ENCODE measurements at regions not wholly inside any gene's neighbourhood (a gene's known extent, or its start where the extent isn't known, plus 50 kb on each side); places are given as distances from the start of the nearest gene placed in this dataset.

- no peak for DNase-seq (ENCODE audit: low read depth in 1 of 2, low spot score in 1 of 2)
Measured at GRCh38 chr13:33512880-33513554, 227.5 kb upstream of the STARD13 start.

- DNase-seq (ENCODE audit: low read depth in 1 of 2, low spot score in 1 of 2) = no peak
Measured at GRCh38 chr13:33514362-33514761, 228.8 kb upstream of the STARD13 start.

GRCh38 chr13:33515146-33515545 lies 229.6 kb upstream of the STARD13 start:
- DNase-seq (ENCODE audit: low read depth in 1 of 2, low spot score in 1 of 2) = no peak

GRCh38 chr13:33518452-33518851 lies 232.9 kb upstream of the STARD13 start:
- DNase-seq (ENCODE audit: low read depth in 1 of 2, low spot score in 1 of 2) = no peak

DNA sequence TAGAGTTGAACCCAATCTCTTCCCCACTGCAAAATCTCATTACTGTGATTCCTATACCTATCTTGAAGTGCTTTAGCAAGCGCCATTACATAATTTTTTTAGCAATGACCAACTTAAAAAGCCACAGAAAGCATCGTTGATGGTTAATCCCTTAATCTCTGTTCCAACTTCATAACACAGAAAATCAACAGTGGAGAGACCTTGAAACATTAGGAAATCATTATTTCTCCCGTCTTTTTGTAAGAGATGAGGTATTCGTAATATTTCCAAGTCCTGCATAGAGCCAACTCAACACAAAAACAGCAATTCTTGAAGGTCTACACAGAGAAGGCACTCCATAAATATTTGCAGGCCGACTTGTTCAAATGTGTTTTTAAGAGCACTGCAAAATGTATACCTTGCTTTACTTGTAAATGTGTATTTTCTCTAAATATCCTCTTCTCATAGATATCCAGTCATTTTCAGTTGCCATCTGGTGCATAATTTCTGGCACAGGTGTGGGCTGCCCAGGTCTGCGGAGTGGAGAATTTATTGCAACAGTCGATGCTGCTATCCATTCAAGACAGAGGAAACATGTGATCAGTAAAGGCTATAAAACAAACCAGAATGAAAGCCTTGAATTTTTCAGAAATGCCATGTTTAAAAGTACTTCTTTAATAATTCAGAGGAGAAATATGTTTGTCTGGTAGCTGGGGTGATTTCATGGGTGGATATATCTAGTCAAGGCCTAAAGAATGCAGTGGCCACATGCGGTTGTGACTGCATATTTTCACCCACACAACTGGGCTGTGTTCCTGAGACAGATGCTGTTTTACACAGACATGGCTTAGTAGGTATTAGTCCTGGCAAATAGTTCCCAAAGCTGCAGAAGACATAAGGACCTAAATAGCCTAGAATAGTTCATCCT lies 234.3 kb upstream of the STARD13 start:
- no peak for DNase-seq (ENCODE audit: low read depth in 1 of 2, low spot score in 1 of 2)

- DNase-seq (ENCODE audit: low read depth in 1 of 2, low spot score in 1 of 2) = no peak
Measured at GRCh38 chr13:33520468-33520839, 234.9 kb upstream of the STARD13 start.

DNA sequence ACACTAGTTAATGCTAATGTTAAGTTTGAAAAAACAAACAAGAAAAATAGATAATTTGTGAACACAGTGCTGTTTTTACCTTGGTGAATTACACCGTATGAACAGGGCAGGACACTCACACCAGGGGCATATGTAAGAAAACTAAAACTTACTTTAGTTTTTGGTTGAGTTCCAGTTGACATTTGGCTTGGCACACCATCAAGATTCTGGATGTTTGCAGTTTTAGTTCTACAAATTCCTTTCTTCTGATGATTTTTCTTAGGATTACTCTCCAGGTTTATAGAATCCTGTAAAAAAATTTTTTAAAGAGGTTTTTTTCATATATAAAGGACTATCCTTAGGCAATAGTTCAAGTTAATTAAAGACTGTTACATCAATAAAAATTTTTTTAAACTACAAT lies 238.5 kb upstream of the STARD13 start:
- no peak for DNase-seq (ENCODE audit: low read depth in 1 of 2, low spot score in 1 of 2)

- no peak for DNase-seq (ENCODE audit: low read depth in 1 of 2, low spot score in 1 of 2)
Measured at GRCh38 chr13:33525763-33526162, 240.2 kb upstream of the STARD13 start.

GRCh38 chr13:33526718-33527117 lies 241.2 kb upstream of the STARD13 start:
- DNase-seq (ENCODE audit: low read depth in 1 of 2, low spot score in 1 of 2) = no peak

GRCh38 chr13:33528896-33529295 lies 243.3 kb upstream of the STARD13 start:
- DNase-seq (ENCODE audit: low read depth in 1 of 2, low spot score in 1 of 2) = no peak

DNA sequence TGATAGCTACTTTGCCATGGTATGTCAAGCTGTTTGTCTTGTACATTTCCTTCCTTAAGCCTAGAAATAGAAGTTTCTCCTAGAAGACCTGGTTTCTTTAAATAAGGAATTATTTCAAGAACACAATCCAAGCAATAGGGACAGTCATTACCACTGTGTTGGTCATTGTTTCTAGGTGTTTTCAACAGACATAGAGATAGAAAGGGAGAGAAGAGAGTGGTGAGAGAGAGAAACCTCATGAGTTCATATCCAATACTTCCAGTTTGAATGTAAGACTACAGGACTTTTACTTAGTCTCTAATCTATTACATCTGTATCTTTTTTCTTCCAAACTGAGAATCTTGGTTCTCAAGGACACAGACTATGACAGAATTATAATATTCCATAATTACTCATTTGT lies 245.9 kb upstream of the STARD13 start:
- no peak for DNase-seq (ENCODE audit: low read depth in 1 of 2, low spot score in 1 of 2)

DNA sequence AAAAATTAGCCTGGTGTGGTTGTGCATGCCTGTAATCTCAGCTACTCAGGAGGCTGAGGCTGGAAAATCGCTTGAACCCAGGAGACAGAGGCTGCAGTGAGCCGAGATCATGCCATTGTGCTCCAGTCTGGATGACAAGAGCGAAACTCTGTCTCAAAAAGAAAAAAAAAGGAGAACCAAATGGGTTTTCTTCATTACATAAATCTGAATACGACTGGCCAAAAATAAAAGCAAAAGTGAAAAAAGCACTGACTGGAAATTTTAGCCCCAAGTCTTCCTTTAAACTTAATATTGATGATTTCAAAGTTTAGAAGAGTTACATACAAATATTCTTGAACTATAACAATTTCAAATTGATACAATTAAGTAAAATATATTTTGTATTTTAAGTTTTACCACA lies 249.5 kb upstream of the STARD13 start:
- DNase-seq (ENCODE audit: low read depth in 1 of 2, low spot score in 1 of 2) = no peak

DNA sequence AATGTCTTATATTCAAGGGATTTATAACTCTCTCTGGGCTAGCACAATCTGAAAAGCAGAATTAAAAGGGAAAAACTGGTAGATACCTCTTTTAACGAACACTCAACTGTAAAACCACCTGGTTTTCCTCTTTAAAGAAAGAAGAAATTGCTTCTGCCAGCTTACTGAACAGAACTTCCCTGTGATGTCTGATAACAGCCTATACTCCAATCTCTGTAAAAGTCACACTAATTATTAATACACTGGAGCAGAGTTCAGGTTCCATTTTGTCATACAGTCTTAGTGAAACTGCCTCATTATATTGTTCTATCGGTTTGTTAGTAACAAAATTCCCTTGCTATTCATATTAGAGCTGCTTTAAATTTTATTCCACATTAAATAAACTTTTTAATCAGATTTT lies 251.0 kb upstream of the STARD13 start:
- DNase-seq (ENCODE audit: low read depth in 1 of 2, low spot score in 1 of 2) = no peak

DNA sequence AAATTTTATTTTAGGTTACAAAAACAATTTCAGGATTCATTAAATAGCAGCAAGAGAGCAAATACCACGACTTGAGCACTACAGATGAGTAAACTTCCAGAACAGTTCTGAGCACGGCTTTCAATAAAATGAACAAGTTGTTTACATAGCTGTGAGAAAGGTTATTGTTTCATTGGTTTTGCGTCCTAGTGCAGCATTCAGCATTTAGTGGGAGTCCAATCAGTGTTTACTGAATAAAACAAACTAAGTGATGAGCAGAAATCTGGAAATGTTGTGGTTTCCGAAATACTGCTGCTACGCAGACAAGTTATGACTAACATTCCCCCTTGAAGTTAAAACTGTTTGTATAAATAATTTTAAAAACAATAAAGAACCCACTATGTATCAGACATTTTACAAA lies 251.5 kb upstream of the STARD13 start:
- no peak for DNase-seq (ENCODE audit: low read depth in 1 of 2, low spot score in 1 of 2)

- DNase-seq (ENCODE audit: low read depth in 1 of 2, low spot score in 1 of 2) = no peak
Measured at GRCh38 chr13:33537676-33538075, 252.1 kb upstream of the STARD13 start.

DNA sequence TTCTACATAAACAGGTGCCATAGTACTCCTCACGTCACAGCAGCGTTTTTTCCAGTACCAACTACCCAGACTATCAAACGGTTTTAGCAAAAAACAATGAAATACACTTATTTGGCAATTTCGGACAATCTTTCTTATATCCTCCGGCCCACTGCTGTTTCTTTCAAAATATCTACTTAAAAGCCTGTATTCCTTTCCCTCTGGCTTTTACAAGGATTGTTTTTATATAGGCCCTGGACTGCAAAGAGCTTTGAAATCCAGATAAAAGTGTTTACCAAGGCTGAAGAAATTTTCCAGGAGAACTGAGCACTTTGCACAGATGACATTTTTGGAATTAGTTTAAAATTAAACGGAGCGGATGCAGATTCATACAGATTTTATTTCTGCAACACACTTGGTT lies 255.9 kb upstream of the STARD13 start:
- no peak for DNase-seq (ENCODE audit: low read depth in 1 of 2, low spot score in 1 of 2)

GRCh38 chr13:33541962-33542308 lies 256.4 kb upstream of the STARD13 start:
- no peak for DNase-seq (ENCODE audit: low read depth in 1 of 2, low spot score in 1 of 2)

GRCh38 chr13:33542309-33543088 lies 256.9 kb upstream of the STARD13 start:
- DNase-seq (ENCODE audit: low read depth in 1 of 2, low spot score in 1 of 2) = peak; percentile 94 to 99

- DNase-seq (ENCODE audit: low read depth in 1 of 2, low spot score in 1 of 2) = no peak
Measured at GRCh38 chr13:33543089-33543459, 257.5 kb upstream of the STARD13 start.

- no peak for DNase-seq (ENCODE audit: low read depth in 1 of 2, low spot score in 1 of 2)
Measured at GRCh38 chr13:33543631-33544265, 258.2 kb upstream of the STARD13 start.

- DNase-seq (ENCODE audit: low read depth in 1 of 2, low spot score in 1 of 2) = no peak
Measured at GRCh38 chr13:33544308-33544707, 258.8 kb upstream of the STARD13 start.

- DNase-seq (ENCODE audit: low read depth in 1 of 2, low spot score in 1 of 2) = no peak
Measured at GRCh38 chr13:33545492-33545891, 259.9 kb upstream of the STARD13 start.
